Gastrocnemius medialis (tissue), 4 donors: ENCODE measurements at regions not wholly inside any gene's neighbourhood (a gene's known extent, or its start where the extent isn't known, plus 50 kb on each side); places are given as distances from the start of the nearest gene placed in this dataset.

Source experiments
- ATAC-seq, 2 donors: fragments of 150-250 bp; one replicate each; pipeline ENCODE4 v1.9.1; 2016
- DNase-seq, 2 donors: peaks; one replicate each; pipeline ENCODE4 v3.0.0-alpha.2; 2019
- H3K27ac ChIP-seq, 4 donors: fragments of 200-600 bp; sonication (generic); 1 replicate in 1 of 4; 2 replicates in 3 of 4; pipeline ENCODE4 v1.5.1; 2016 to 2018; ENCODE audit warnings: mild to moderate bottlenecking in 2 of 4, moderate library complexity in 1 of 4
- H3K27me3 ChIP-seq, 3 donors: fragments of 200-600 bp; sonication (generic) in 2 of 3; 1 replicate in 1 of 3; 2 replicates in 2 of 3; pipeline versions ENCODE4 v1.5.1 to v1.6.0; 2016 to 2019; ENCODE audit warnings: mild to moderate bottlenecking in 1 of 3, moderate library complexity in 1 of 3
- H3K36me3 ChIP-seq, 2 donors: fragments of 200-600 bp; sonication (generic) in 1 of 2; one replicate each; pipeline ENCODE4 v1.5.1; 2017 to 2018
- H3K4me1 ChIP-seq, 2 donors: fragments of 200-600 bp; sonication (generic) in 1 of 2; one replicate each; pipeline ENCODE4 v1.5.1; 2016 to 2017; ENCODE audit warnings: mild to moderate bottlenecking in 2 of 2
- H3K4me3 ChIP-seq, 4 donors: fragments of 200-600 bp; sonication (generic) in 3 of 4; 1 replicate in 1 of 4; 2 replicates in 3 of 4; pipeline ENCODE4 v1.5.1; 2016 to 2019; ENCODE audit warnings: mild to moderate bottlenecking in 2 of 4
- H3K9me3 ChIP-seq, 3 donors: fragments of 200-600 bp; sonication (generic) in 2 of 3; 1 replicate in 1 of 3; 2 replicates in 2 of 3; pipeline ENCODE4 v1.5.1; 2016 to 2019
- CTCF ChIP-seq, 5 experiments: fragments of 450-650 bp in 3 of 5; fragments of 200-600 bp in 2 of 5; sonication (generic) in 2 of 5; IDR thresholded peaks in 4 of 5; conservative IDR thresholded peaks in 1 of 5; 1 replicate in 4 of 5; 2 replicates in 1 of 5; pipeline ENCODE4 v1.5.1; 2016 to 2019; ENCODE audit warnings: antibody characterized with exemption in 5 of 5, mild to moderate bottlenecking in 3 of 5, moderate library complexity in 3 of 5
- POLR2A ChIP-seq, 2 donors: fragments of 450-650 bp; IDR thresholded peaks; one replicate each; pipeline ENCODE4 v1.6.1; 2017; ENCODE audit warnings: antibody characterized with exemption in 2 of 2, mild to moderate bottlenecking in 2 of 2, moderate library complexity in 2 of 2
- in situ Hi-C, 4 donors: fragments of 200-750 bp; cut with MboI; loops; one replicate each; pipeline versions ENCODE4 v1.15.0 to v1.8.0; 2017; ENCODE audit warnings: low sequenced_read_pairs in 4 of 4
- intact Hi-C: fragments of 100-400 bp; cut with DNase I; formaldehyde crosslinking; loops from one replicate; pipeline ENCODE4 v1.15.1; 2023; ENCODE audit warnings: low total_unique reads

- Histone ChIP-seq H3K27me3 (no peaks in the 10 kb centered on the region), H3K4me1 (peaks cover 4 to 5% of the 10 kb centered on the region in 2 donors), H3K4me3 (no peak overlapping the region), H3K27ac (no peak overlapping the region), H3K9me3 (no peaks in the 10 kb centered on the region), H3K36me3 (no peaks in the 10 kb centered on the region)
- intact Hi-C loops = no loop called here
- no peak for DNase-seq
- in situ Hi-C loops = no loop called here
- TF ChIP-seq CTCF (IDR thresholded peaks at IDR 0.05 in 4 of 5, conservative IDR thresholded peaks at IDR 0.05 in 1 of 5) = no peak
- TF ChIP-seq POLR2A (IDR thresholded peaks at IDR 0.05) = no peak
- ATAC-seq = no peak
Observed at GRCh38 chr2:19569300-19569791, 210.9 kb upstream of the OSR1 start.

- in situ Hi-C loops = no loop called here
- H3K4me3 ChIP-seq = no peak overlapping the region
- DNase-seq (no peak), ATAC-seq (no peak)
- no peaks in the 10 kb centered on the region for H3K27me3 ChIP-seq
- H3K4me1 ChIP-seq = no peaks in the 10 kb centered on the region
- no peak overlapping the region for H3K27ac ChIP-seq
- H3K36me3 ChIP-seq = no peaks in the 10 kb centered on the region
- no peak for TF ChIP-seq CTCF (IDR thresholded peaks at IDR 0.05 in 4 of 5, conservative IDR thresholded peaks at IDR 0.05 in 1 of 5)
- no peaks in the 10 kb centered on the region for H3K9me3 ChIP-seq
- intact Hi-C loops = no loop called here
Observed at GRCh38 chr2:19568809-19569208, 210.4 kb upstream of the OSR1 start.

GRCh38 chr2:19560785-19561184 lies 202.4 kb upstream of the OSR1 start:
- ATAC-seq (no peak), DNase-seq (no peak)
- TF ChIP-seq CTCF (IDR thresholded peaks at IDR 0.05 in 4 of 5, conservative IDR thresholded peaks at IDR 0.05 in 1 of 5) (no peak), POLR2A (IDR thresholded peaks at IDR 0.05) (no peak)
- Histone ChIP-seq H3K27ac (no peak overlapping the region), H3K9me3 (no peaks in the 10 kb centered on the region), H3K27me3 (no peaks in the 10 kb centered on the region), H3K4me1 (no peaks in the 10 kb centered on the region), H3K4me3 (no peak overlapping the region), H3K36me3 (no peaks in the 10 kb centered on the region)
- in situ Hi-C loops = no loop called here
- intact Hi-C loops = no loop called here

- H3K9me3 ChIP-seq = no peaks in the 10 kb centered on the region
- intact Hi-C loops = no loop called here
- TF ChIP-seq POLR2A (IDR thresholded peaks at IDR 0.05) (no peak), CTCF (IDR thresholded peaks at IDR 0.05 in 4 of 5, conservative IDR thresholded peaks at IDR 0.05 in 1 of 5) (no peak)
Observed at GRCh38 chr2:19559596-19560240, 201.3 kb upstream of the OSR1 start.

GRCh38 chr2:19556648-19557047 lies 198.2 kb upstream of the OSR1 start:
- intact Hi-C loops (no loop called here), in situ Hi-C loops (no loop called here)
- TF ChIP-seq POLR2A (IDR thresholded peaks at IDR 0.05) (no peak), CTCF (IDR thresholded peaks at IDR 0.05 in 4 of 5, conservative IDR thresholded peaks at IDR 0.05 in 1 of 5) (no peak)
- Histone ChIP-seq H3K4me3 (no peak overlapping the region), H3K27ac (no peak overlapping the region), H3K4me1 (no peaks in the 10 kb centered on the region), H3K36me3 (no peaks in the 10 kb centered on the region), H3K9me3 (no peaks in the 10 kb centered on the region), H3K27me3 (no peaks in the 10 kb centered on the region)
- ATAC-seq (no peak), DNase-seq (no peak)

More at GRCh38 chr2:19559596-19560240, 201.3 kb upstream of the OSR1 start:
- no peaks in the 10 kb centered on the region for H3K27me3 ChIP-seq
- no peak for DNase-seq
- in situ Hi-C loops = no loop called here
- ATAC-seq = no peak
- no peaks in the 10 kb centered on the region for H3K4me1 ChIP-seq
- no peak overlapping the region for H3K4me3 ChIP-seq
- H3K27ac ChIP-seq = no peak overlapping the region
- H3K36me3 ChIP-seq = no peaks in the 10 kb centered on the region
